GM12878 (cell line): ENCODE measurements at regions not wholly inside any gene's neighbourhood (a gene's known extent, or its start where the extent isn't known, plus 50 kb on each side); places are given as distances from the start of the nearest gene placed in this dataset.

Experiments
- ATAC-seq: fragments of 200-7000 bp; cut with Tn5 transposase; 3 replicates; pipeline ENCODE4 v1.9.1; 2020; ENCODE audit warnings: mild to moderate bottlenecking, moderate library complexity
- BruUV-seq: library from RNA; stranded (reverse); fragments of 400-500 nt; replicated peaks from 2 replicates; lab custom pipeline; 2021; lab: Mats Ljungman, UMichigan
- CTCF ChIA-PET: fragments of 300-600 bp; sonication (Branson Sonifier 250); formaldehyde crosslinking; extraction: SDS; loops from one replicate; lab custom pipeline; 2021; ENCODE audit warnings: inconsistent platforms; lab: Yijun Ruan, JAX
- POLR2A ChIA-PET: fragments of 350-600 bp; formaldehyde crosslinking; extraction: SDS; loops from one replicate; lab custom pipeline; 2021; ENCODE audit warnings: inconsistent platforms; lab: Charles Lee
- RAD21 ChIA-PET: fragments of 300-600 bp; sonication (Branson Sonifier 250); formaldehyde crosslinking; loops from one replicate; lab custom pipeline; 2023; ENCODE audit warnings: antibody characterized with exemption; ENCODE audit not compliant: unreplicated experiment; lab: Charles Lee
- SMC1A ChIA-PET: fragments of 300-600 bp; sonication (Branson Sonifier 250); formaldehyde crosslinking; loops from one replicate; lab custom pipeline; 2023; ENCODE audit not compliant: unreplicated experiment, uncharacterized antibody; lab: Charles Lee
- DNase-seq: peaks from one replicate; pipeline ENCODE4 v3.0.0-alpha.2; 2011; ENCODE audit warnings: low read depth, low spot score
- FAIRE-seq: peaks from 3 replicates; lab custom pipeline; 2011; peaks lifted over from hg19 to GRCh38; lab: Jason Lieb, UNC
- H2AFZ ChIP-seq: 2 replicates; pipeline ENCODE4 v1.6.0; 2011; ENCODE audit warnings: low read depth, low read length, control low read depth; ENCODE audit not compliant: control insufficient read depth
- H3K27ac ChIP-seq: 2 replicates; pipeline ENCODE4 v1.5.1; 2011; ENCODE audit warnings: control low read depth; ENCODE audit not compliant: control insufficient read depth, insufficient read depth
- H3K27me3 ChIP-seq, 2 experiments: replicated peaks in 1 of 2; 2 replicates each; pipeline versions ENCODE4 v1.6.0 to v1.6.1; 2011; ENCODE audit warnings: low read length in 1 of 2; ENCODE audit not compliant: control insufficient read depth in 2 of 2, insufficient read depth in 2 of 2
- H3K36me3 ChIP-seq, 2 experiments: 2 replicates each; pipeline ENCODE4 v1.5.1; 2011; ENCODE audit warnings: low read length in 1 of 2; ENCODE audit not compliant: control insufficient read depth in 2 of 2, insufficient read depth in 2 of 2
- H3K4me1 ChIP-seq: 2 replicates; pipeline ENCODE4 v1.6.1; 2011; ENCODE audit warnings: mild to moderate bottlenecking, low read length, moderate library complexity, mixed read lengths; ENCODE audit not compliant: control insufficient read depth, insufficient read depth
- H3K4me2 ChIP-seq: 2 replicates; pipeline ENCODE4 v1.6.0; 2011; ENCODE audit warnings: control low read depth; ENCODE audit not compliant: control insufficient read depth, insufficient read depth
- H3K4me3 ChIP-seq: fragments of 200-600 bp; sonication (generic); 2 replicates; pipeline ENCODE4 v1.5.1; 2016
- H3K79me2 ChIP-seq: 2 replicates; pipeline ENCODE4 v1.6.0; 2011; ENCODE audit warnings: low read length; ENCODE audit not compliant: control insufficient read depth, insufficient read depth
- H3K9ac ChIP-seq: 2 replicates; pipeline ENCODE4 v1.8.0; 2011; ENCODE audit warnings: low read length, control low read depth, mixed read lengths; ENCODE audit not compliant: control insufficient read depth, insufficient read depth
- H3K9me3 ChIP-seq: replicated peaks from 3 replicates; pipeline ENCODE4 v1.5.1; 2011; ENCODE audit warnings: mild to moderate bottlenecking, low read length; ENCODE audit not compliant: control insufficient read depth, insufficient read depth
- H4K20me1 ChIP-seq: 2 replicates; pipeline ENCODE4 v1.6.0; 2011; ENCODE audit not compliant: control insufficient read depth, insufficient read depth
- CBX5 ChIP-seq: sonication (generic); IDR thresholded peaks from 2 replicates; pipeline ENCODE4 v1.6.1; 2016; ENCODE audit warnings: low read depth, moderate library complexity, mild to moderate bottlenecking, inconsistent platforms
- E4F1 ChIP-seq: fragments of 450-650 bp; IDR thresholded peaks from 2 replicates; pipeline ENCODE4 v1.6.1; 2018; ENCODE audit warnings: borderline replicate concordance, mild to moderate bottlenecking; ENCODE audit not compliant: partially characterized antibody
- HDAC2 ChIP-seq: fragments of 200-600 bp; sonication (generic); IDR thresholded peaks from 2 replicates; pipeline ENCODE4 v1.6.1; 2017
- IKZF2 ChIP-seq, 2 experiments: fragments of 450-650 bp; IDR thresholded peaks; 2 replicates each; pipeline ENCODE4 v1.6.1; 2017; ENCODE audit warnings: mild to moderate bottlenecking in 2 of 2, moderate library complexity in 2 of 2
- PML ChIP-seq: IDR thresholded peaks from 2 replicates; pipeline ENCODE4 v1.6.1; 2012; ENCODE audit warnings: low read length, inconsistent platforms
- REST ChIP-seq: IDR thresholded peaks from 2 replicates; pipeline ENCODE4 v1.6.1; 2012; ENCODE audit warnings: mild to moderate bottlenecking, low read depth, low read length
- SP1 ChIP-seq: IDR thresholded peaks from one replicate; pipeline ENCODE4 v1.6.1; 2011; ENCODE audit warnings: low read depth, low read length
- SRF ChIP-seq, 2 experiments: IDR thresholded peaks; 2 replicates each; pipeline ENCODE4 v1.6.1; 2011; ENCODE audit warnings: low read depth in 2 of 2, low read length in 2 of 2, mild to moderate bottlenecking in 1 of 2, moderate library complexity in 1 of 2
- TARDBP ChIP-seq: IDR thresholded peaks from 2 replicates; pipeline ENCODE4 v1.6.1; 2016; ENCODE audit warnings: borderline replicate concordance
- WGBS: methylation state at CpG from one replicate; pipeline ENCODE4 v1.1.6; 2016; ENCODE audit warnings: low lambda C conversion rate; ENCODE audit not compliant: insufficient replicate concordance, insufficient coverage; ENCODE audit errors: missing lambda C conversion rate; 5-methylcytosine and 5-hydroxymethylcytosine counted together
- in situ Hi-C: fragments of 300-500 bp; cut with MboI; formaldehyde crosslinking; loops from 9 replicates; pipeline ENCODE4 v1.14.3; 2018; ENCODE audit warnings: mixed read lengths
- intact Hi-C: fragments of 100-400 bp; cut with micrococcal nuclease; formaldehyde crosslinking; loops from one replicate; pipeline ENCODE4 v1.14.2; 2022; ENCODE audit not compliant: unreplicated experiment
- TF ChIP-seq, protein P1 (sequence below): IDR thresholded peaks from 2 replicates; pipeline ENCODE4 v1.6.1; 2011; ENCODE audit warnings: borderline replicate concordance, low read depth, mild to moderate bottlenecking, moderate library complexity, low read length; ENCODE audit not compliant: insufficient read depth, poor library complexity, severe bottlenecking

- H3K79me2 ChIP-seq = no peaks in the 10 kb centered on the region
- H3K4me1 ChIP-seq = no peaks in the 10 kb centered on the region
- no peaks in the 10 kb centered on the region for H3K9me3 ChIP-seq
- H3K4me3 ChIP-seq = no peak overlapping the region
- RAD21 ChIA-PET = no interaction called here
- no TSS peak for BruUV-seq
- H3K36me3 ChIP-seq = no peaks in the 10 kb centered on the region
- SMC1A ChIA-PET = no interaction called here
- no peak for DNase-seq
- no peak overlapping the region for H2AFZ ChIP-seq
- 50% methylated on average over 11 of the region's 11 CpGs for WGBS
- in situ Hi-C loops = no loop called here
- no peak overlapping the region for H3K27ac ChIP-seq
- intact Hi-C loops = no loop called here
- no peak overlapping the region for H3K4me2 ChIP-seq
- POLR2A ChIA-PET = no interaction called here
- H3K9ac ChIP-seq = no peak overlapping the region
- CTCF ChIA-PET = no interaction called here
- TF ChIP-seq REST = no peak
- no peak for TF ChIP-seq IKZF2 (IDR thresholded peaks at IDR 0.05)
- TF ChIP-seq SP1 = no peak
- TF ChIP-seq SRF (IDR thresholded peaks at IDR 0.05; ENCODE audit: low read depth in 2 of 2, low read length in 2 of 2) = no peak
- no peak for TF ChIP-seq PML
- TF ChIP-seq CBX5 = no peak
- no peak for TF ChIP-seq HDAC2
- no peak for TF ChIP-seq E4F1
- TF ChIP-seq, protein P1, sequence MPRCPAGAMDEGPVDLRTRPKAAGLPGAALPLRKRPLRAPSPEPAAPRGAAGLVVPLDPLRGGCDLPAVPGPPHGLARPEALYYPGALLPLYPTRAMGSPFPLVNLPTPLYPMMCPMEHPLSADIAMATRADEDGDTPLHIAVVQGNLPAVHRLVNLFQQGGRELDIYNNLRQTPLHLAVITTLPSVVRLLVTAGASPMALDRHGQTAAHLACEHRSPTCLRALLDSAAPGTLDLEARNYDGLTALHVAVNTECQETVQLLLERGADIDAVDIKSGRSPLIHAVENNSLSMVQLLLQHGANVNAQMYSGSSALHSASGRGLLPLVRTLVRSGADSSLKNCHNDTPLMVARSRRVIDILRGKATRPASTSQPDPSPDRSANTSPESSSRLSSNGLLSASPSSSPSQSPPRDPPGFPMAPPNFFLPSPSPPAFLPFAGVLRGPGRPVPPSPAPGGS = no peak
- TF ChIP-seq TARDBP = no peak
- TF ChIP-seq, all 136 proteins: peak for 0
- Histone ChIP-seq H3K27me3 (no peaks in the 10 kb centered on the region), H4K20me1 (no peaks in the 10 kb centered on the region)
- ATAC-seq = no peak
- FAIRE-seq = no peak
Measured at GRCh38 chr5:5983261-5983980, 394.9 kb downstream of the MED10 start.
